ENCODE measurements at regions not wholly inside any gene's neighbourhood (a gene's known extent, or its start where the extent isn't known, plus 50 kb on each side); places are given as distances from the start of the nearest gene placed in this dataset.

DNA sequence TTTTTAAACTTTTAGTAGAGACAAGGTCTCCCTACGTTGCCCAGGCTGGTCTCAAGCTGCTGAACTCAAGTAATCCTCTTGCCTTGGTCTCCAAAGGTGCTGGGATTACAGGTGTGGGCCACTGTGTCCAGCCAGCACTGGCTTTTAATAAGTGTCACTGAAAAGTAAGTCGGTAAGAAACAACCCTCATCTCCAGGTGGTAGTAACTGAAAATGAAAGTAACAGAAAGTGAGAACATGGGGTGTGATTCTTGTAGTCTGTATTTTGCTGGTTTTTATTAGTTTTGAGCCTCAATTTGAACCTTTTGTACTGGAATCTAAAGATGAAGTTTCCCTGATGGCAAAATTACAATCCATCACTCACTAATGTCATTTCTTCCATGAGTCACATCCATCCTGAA is 238.1 kb upstream of the AGA start:
- no peaks in the 10 kb centered on the region for H3K79me2 ChIP-seq (ENCODE audit: control insufficient read depth, insufficient read depth, low read length, unreplicated experiment)
- no peaks in the 10 kb centered on the region for H3K4me1 ChIP-seq (ENCODE audit: control insufficient read depth, insufficient read depth, low read length, unreplicated experiment)
- no peaks in the 10 kb centered on the region for H3K27me3 ChIP-seq (ENCODE audit: insufficient read depth, low read length)
- no peak overlapping the region for H3K27ac ChIP-seq (ENCODE audit: low read depth, low read length)
- H2AFZ ChIP-seq (ENCODE audit: low read length, unreplicated experiment): peak overlapping the region; percentile 22
- H3K4me3 ChIP-seq (ENCODE audit: low read depth, low read length): no peak overlapping the region
- no peaks in the 10 kb centered on the region for H3K36me3 ChIP-seq (ENCODE audit: insufficient read depth, low read length)

DNA sequence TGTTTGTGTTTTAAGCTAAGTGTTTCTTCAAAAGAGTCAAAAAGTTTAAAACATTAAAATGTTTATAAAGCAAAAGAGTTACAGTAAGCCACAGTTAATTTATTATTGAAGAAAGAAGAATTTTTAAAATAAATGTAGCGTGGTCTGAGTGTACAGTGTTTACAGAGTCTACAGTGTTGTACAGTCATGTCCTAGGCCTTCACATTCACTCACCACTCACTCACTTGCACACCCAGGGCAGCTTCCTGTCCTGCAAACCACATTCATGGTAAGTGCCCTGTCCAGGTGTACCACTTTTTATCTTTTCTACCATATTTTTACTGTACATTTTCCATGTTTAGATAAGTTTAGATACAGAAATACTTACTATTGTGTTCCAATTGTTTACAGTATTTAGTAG is 239.7 kb upstream of the AGA start:
- Histone ChIP-seq H3K27me3 (ENCODE audit: insufficient read depth, low read length) (no peaks in the 10 kb centered on the region), H3K4me1 (ENCODE audit: control insufficient read depth, insufficient read depth, low read length, unreplicated experiment) (no peaks in the 10 kb centered on the region), H3K4me3 (ENCODE audit: low read depth, low read length) (no peak overlapping the region), H3K36me3 (ENCODE audit: insufficient read depth, low read length) (no peaks in the 10 kb centered on the region), H2AFZ (ENCODE audit: low read length, unreplicated experiment) (no peak overlapping the region), H3K79me2 (ENCODE audit: control insufficient read depth, insufficient read depth, low read length, unreplicated experiment) (no peaks in the 10 kb centered on the region), H3K27ac (ENCODE audit: low read depth, low read length) (no peak overlapping the region)

GRCh38 chr4:177687117-177687516 is 244.9 kb upstream of the AGA start:
- Histone ChIP-seq H3K36me3 (ENCODE audit: insufficient read depth, low read length) (no peaks in the 10 kb centered on the region), H3K4me3 (ENCODE audit: low read depth, low read length) (no peak overlapping the region), H3K27me3 (ENCODE audit: insufficient read depth, low read length) (no peaks in the 10 kb centered on the region), H3K27ac (ENCODE audit: low read depth, low read length) (no peak overlapping the region), H3K79me2 (ENCODE audit: control insufficient read depth, insufficient read depth, low read length, unreplicated experiment) (no peaks in the 10 kb centered on the region), H3K4me1 (ENCODE audit: control insufficient read depth, insufficient read depth, low read length, unreplicated experiment) (no peaks in the 10 kb centered on the region), H2AFZ (ENCODE audit: low read length, unreplicated experiment) (no peak overlapping the region)

DNA sequence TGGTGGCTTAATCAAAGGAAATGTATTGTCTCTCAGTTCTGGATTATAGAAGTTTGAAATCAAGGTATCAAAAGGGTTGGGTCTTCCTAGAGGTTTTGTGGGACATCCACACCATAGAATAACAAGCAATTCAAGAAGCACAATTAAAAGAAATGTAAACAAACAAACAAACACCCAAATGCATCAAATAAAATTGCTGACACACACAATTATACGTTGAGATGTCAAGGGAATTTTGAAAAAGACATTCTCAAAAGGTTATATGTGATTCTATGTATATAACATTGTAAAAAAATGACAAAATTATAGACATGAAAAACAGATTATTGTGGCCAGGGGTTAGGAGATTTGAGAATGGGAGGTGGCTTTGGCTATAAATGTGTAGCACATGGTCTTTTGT is 250.7 kb upstream of the AGA start:
- Histone ChIP-seq H3K27ac (ENCODE audit: low read depth, low read length) (no peak overlapping the region), H3K36me3 (ENCODE audit: insufficient read depth, low read length) (no peaks in the 10 kb centered on the region), H3K4me1 (ENCODE audit: control insufficient read depth, insufficient read depth, low read length, unreplicated experiment) (no peaks in the 10 kb centered on the region), H3K79me2 (ENCODE audit: control insufficient read depth, insufficient read depth, low read length, unreplicated experiment) (no peaks in the 10 kb centered on the region), H3K4me3 (ENCODE audit: low read depth, low read length) (no peak overlapping the region), H2AFZ (ENCODE audit: low read length, unreplicated experiment) (no peak overlapping the region), H3K27me3 (ENCODE audit: insufficient read depth, low read length) (no peaks in the 10 kb centered on the region)

GRCh38 chr4:177696438-177696966 is 254.3 kb upstream of the AGA start:
- H3K79me2 ChIP-seq (ENCODE audit: control insufficient read depth, insufficient read depth, low read length, unreplicated experiment): no peaks in the 10 kb centered on the region
- H2AFZ ChIP-seq (ENCODE audit: low read length, unreplicated experiment): no peak overlapping the region
- H3K27ac ChIP-seq (ENCODE audit: low read depth, low read length): no peak overlapping the region
- H3K4me3 ChIP-seq (ENCODE audit: low read depth, low read length): no peak overlapping the region
- peaks cover 4% of the 10 kb centered on the region for H3K4me1 ChIP-seq (ENCODE audit: control insufficient read depth, insufficient read depth, low read length, unreplicated experiment)
- no peaks in the 10 kb centered on the region for H3K36me3 ChIP-seq (ENCODE audit: insufficient read depth, low read length)
- H3K27me3 ChIP-seq (ENCODE audit: insufficient read depth, low read length): no peaks in the 10 kb centered on the region

GRCh38 chr4:177699365-177700213 is 257.4 kb upstream of the AGA start:
- Histone ChIP-seq H3K4me3 (ENCODE audit: low read depth, low read length) (no peak overlapping the region), H3K4me1 (ENCODE audit: control insufficient read depth, insufficient read depth, low read length, unreplicated experiment) (peaks cover 4% of the 10 kb centered on the region), H3K79me2 (ENCODE audit: control insufficient read depth, insufficient read depth, low read length, unreplicated experiment) (no peaks in the 10 kb centered on the region), H2AFZ (ENCODE audit: low read length, unreplicated experiment) (no peak overlapping the region), H3K27ac (ENCODE audit: low read depth, low read length) (peak overlapping the region; percentile 76), H3K27me3 (ENCODE audit: insufficient read depth, low read length) (no peaks in the 10 kb centered on the region), H3K36me3 (ENCODE audit: insufficient read depth, low read length) (no peaks in the 10 kb centered on the region)

- no peaks in the 10 kb centered on the region for H3K79me2 ChIP-seq (ENCODE audit: control insufficient read depth, insufficient read depth, low read length, unreplicated experiment)
- no peak overlapping the region for H3K4me3 ChIP-seq (ENCODE audit: low read depth, low read length)
Measured at GRCh38 chr4:177706916-177707315, 264.7 kb upstream of the AGA start.

GRCh38 chr4:177713454-177713853 is 271.2 kb upstream of the AGA start:
- Histone ChIP-seq H3K27me3 (ENCODE audit: insufficient read depth, low read length) (peaks cover 5% of the 10 kb centered on the region; the same call in 1 of the 2 replicates), H3K36me3 (ENCODE audit: insufficient read depth, low read length) (no peaks in the 10 kb centered on the region), H3K79me2 (ENCODE audit: control insufficient read depth, insufficient read depth, low read length, unreplicated experiment) (no peaks in the 10 kb centered on the region), H3K4me1 (ENCODE audit: control insufficient read depth, insufficient read depth, low read length, unreplicated experiment) (no peaks in the 10 kb centered on the region), H2AFZ (ENCODE audit: low read length, unreplicated experiment) (no peak overlapping the region), H3K27ac (ENCODE audit: low read depth, low read length) (no peak overlapping the region), H3K4me3 (ENCODE audit: low read depth, low read length) (no peak overlapping the region)

More at GRCh38 chr4:177706916-177707315, 264.7 kb upstream of the AGA start:
- Histone ChIP-seq H3K4me1 (ENCODE audit: control insufficient read depth, insufficient read depth, low read length, unreplicated experiment) (no peaks in the 10 kb centered on the region), H2AFZ (ENCODE audit: low read length, unreplicated experiment) (no peak overlapping the region), H3K27ac (ENCODE audit: low read depth, low read length) (no peak overlapping the region), H3K36me3 (ENCODE audit: insufficient read depth, low read length) (no peaks in the 10 kb centered on the region), H3K27me3 (ENCODE audit: insufficient read depth, low read length) (0 out of 2 replicates have a peak, but pooled peaks cover 4% of the 10 kb centered on the region)

GRCh38 chr4:177717407-177717806 is 275.2 kb upstream of the AGA start:
- Histone ChIP-seq H3K4me3 (ENCODE audit: low read depth, low read length) (no peak overlapping the region), H2AFZ (ENCODE audit: low read length, unreplicated experiment) (no peak overlapping the region), H3K79me2 (ENCODE audit: control insufficient read depth, insufficient read depth, low read length, unreplicated experiment) (no peaks in the 10 kb centered on the region), H3K4me1 (ENCODE audit: control insufficient read depth, insufficient read depth, low read length, unreplicated experiment) (no peaks in the 10 kb centered on the region), H3K27me3 (ENCODE audit: insufficient read depth, low read length) (peaks cover 5% of the 10 kb centered on the region; the same call in 1 of the 2 replicates), H3K27ac (ENCODE audit: low read depth, low read length) (no peak overlapping the region), H3K36me3 (ENCODE audit: insufficient read depth, low read length) (no peaks in the 10 kb centered on the region)

GRCh38 chr4:177718514-177718913 is 276.3 kb upstream of the AGA start:
- no peak overlapping the region for H3K4me3 ChIP-seq (ENCODE audit: low read depth, low read length)
- no peak overlapping the region for H3K27ac ChIP-seq (ENCODE audit: low read depth, low read length)
- H3K27me3 ChIP-seq (ENCODE audit: insufficient read depth, low read length): peaks cover 5% of the 10 kb centered on the region; the same call in 1 of the 2 replicates

GRCh38 chr4:177726111-177726510 is 283.9 kb upstream of the AGA start:
- Histone ChIP-seq H3K4me3 (ENCODE audit: low read depth, low read length) (no peak overlapping the region), H3K27me3 (ENCODE audit: insufficient read depth, low read length) (no peaks in the 10 kb centered on the region), H3K79me2 (ENCODE audit: control insufficient read depth, insufficient read depth, low read length, unreplicated experiment) (no peaks in the 10 kb centered on the region), H3K36me3 (ENCODE audit: insufficient read depth, low read length) (no peaks in the 10 kb centered on the region), H2AFZ (ENCODE audit: low read length, unreplicated experiment) (no peak overlapping the region), H3K4me1 (ENCODE audit: control insufficient read depth, insufficient read depth, low read length, unreplicated experiment) (no peaks in the 10 kb centered on the region), H3K27ac (ENCODE audit: low read depth, low read length) (no peak overlapping the region)

More at GRCh38 chr4:177718514-177718913, 276.3 kb upstream of the AGA start:
- H2AFZ ChIP-seq (ENCODE audit: low read length, unreplicated experiment): no peak overlapping the region
- no peaks in the 10 kb centered on the region for H3K79me2 ChIP-seq (ENCODE audit: control insufficient read depth, insufficient read depth, low read length, unreplicated experiment)
- H3K4me1 ChIP-seq (ENCODE audit: control insufficient read depth, insufficient read depth, low read length, unreplicated experiment): no peaks in the 10 kb centered on the region
- no peaks in the 10 kb centered on the region for H3K36me3 ChIP-seq (ENCODE audit: insufficient read depth, low read length)
